ENCODE measurements at regions not wholly inside any gene's neighbourhood (a gene's known extent, or its start where the extent isn't known, plus 50 kb on each side); places are given as distances from the start of the nearest gene placed in this dataset.
A peak's percentile ranks its signal among the peaks of the same experiment; 100 is the strongest.

DNA sequence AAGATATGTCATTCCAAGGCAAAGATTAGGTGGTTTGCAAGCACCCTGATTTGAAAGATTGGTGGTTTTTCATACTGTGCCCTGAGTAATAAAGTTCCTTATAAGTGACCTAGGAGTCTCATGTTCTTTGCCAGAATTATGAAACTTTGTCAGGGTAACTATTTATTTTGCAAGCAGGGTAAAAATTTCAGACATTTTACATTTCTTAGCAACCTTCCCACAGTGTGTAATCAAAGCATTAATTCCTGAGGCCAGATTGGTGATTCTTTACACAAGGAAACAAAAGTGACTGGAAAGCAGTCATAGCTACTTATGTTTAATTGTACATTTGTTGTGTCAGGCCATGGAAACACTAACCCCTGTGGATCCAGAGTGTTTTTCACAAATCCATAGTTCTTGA is 998.0 kb upstream of the B3GALT2 start:
- no peak for DNase-seq

- DNase-seq, result no peak
These were observed 995.4 kb upstream of the B3GALT2 start for GRCh38 chr1:194181845-194182244.

GRCh38 chr1:194176212-194176611 is 989.8 kb upstream of the B3GALT2 start:
- no peak for DNase-seq

DNA sequence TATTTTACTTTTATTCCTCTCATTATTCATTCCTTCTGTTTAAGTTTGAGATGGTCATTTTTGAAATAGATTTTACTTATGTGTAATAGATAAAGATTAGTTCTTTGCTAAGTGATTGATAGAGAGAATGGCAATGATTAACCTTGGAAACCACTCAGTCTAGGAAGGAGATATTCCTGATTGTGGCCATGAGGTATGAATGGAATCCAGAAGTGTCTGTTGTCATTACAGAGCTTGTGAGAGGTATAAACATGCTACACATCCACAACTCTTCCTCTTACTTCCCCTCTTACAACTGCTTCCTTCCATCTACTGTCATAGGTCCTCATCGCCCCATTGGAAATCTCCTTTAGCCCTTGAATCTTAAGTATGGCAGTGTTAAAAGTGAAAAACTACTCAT is 988.8 kb upstream of the B3GALT2 start:
- peak; percentile 6 for DNase-seq

- DNase-seq, result no peak
These were observed 988.1 kb upstream of the B3GALT2 start for GRCh38 chr1:194174528-194174927.

DNA sequence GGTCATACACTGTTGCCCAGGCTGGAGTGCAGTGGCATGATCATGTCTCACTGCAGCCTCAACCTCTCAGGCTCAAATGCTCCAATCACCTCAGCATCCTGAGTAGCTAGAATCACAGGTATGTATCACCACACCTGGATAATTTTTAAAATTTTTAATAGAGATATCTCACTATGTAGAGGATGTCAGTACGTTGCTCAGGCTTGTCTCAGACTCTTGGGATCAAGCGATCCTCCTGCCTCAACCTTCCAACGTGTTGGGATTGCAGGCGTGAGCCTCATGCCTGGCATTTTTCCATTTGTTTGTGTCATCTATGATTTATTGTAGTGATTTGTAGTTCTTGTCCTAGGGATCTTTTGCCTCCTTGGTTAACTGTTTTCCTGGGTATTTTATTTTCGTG is 985.2 kb upstream of the B3GALT2 start:
- no peak for DNase-seq

DNA sequence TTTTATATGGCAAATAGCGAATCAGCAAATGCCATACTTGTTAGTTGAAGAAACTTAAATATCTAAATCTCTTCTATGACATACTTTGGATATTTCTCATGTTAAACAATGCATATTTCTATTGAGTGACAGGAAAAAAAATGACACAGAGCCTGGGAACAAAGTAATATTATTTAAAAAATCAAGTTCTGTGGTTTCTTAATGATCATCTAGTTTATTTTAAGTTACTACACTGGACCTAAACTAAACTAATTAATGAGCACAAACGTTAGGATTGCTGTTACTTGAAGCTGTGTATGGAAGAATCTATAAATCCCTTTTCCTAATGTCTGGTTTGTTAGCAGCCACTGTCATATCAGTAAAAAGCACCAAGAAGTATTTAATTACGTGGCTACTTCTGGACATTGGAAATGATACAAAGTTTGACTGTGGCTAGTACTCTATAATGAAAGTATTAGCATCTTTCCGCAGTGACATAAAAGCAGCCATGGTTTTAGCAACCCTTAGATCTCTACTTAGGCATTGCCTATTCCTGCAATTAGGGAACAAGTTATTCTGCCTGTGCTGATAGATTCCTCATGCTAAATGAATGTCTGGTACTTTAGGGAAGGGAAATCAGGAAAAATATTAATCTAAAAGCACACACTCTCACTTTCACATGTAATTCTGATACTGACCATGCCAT is 981.7 kb upstream of the B3GALT2 start:
- DNase-seq, result peak; percentile 41

DNA sequence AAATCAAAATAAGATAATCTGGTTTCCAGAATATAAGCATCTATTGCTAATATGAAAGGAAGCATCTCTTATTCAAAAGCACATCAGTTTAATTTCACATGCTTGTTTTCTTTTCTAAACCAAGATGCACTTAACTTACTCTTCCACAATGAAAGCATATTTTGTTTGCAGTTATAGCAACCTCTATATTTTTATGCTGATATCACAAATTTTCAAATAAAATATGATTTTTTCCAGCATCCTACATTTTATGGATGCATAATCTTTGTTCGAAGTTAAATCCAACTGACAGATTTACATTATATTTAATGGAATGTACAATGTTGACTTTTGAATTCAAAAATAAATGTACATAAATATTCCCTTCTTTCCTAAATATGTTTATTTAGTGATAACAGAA is 978.3 kb upstream of the B3GALT2 start:
- DNase-seq, result no peak

DNA sequence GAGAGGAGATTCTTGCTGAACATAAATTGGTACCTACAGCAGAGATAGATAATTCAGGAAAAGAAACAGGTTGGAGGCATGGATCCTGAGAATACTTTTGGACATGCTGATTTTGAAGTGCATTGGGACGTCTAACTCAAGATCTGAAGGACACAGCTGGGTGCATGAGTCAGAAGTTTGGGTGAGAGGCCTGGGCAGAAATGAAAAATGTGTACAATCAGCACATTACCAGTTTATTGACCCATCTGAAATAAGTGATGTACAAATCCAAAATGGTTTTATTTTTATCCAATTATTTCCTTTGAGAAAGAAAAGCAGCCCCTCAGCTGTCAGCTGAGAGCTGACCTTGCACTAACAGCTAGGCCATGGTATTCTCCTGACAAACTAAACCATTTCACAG is 975.2 kb upstream of the B3GALT2 start:
- DNase-seq, result peak; percentile 6

- DNase-seq, result peak; percentile 19
These were observed 973.5 kb upstream of the B3GALT2 start for GRCh38 chr1:194159941-194160340.

DNA sequence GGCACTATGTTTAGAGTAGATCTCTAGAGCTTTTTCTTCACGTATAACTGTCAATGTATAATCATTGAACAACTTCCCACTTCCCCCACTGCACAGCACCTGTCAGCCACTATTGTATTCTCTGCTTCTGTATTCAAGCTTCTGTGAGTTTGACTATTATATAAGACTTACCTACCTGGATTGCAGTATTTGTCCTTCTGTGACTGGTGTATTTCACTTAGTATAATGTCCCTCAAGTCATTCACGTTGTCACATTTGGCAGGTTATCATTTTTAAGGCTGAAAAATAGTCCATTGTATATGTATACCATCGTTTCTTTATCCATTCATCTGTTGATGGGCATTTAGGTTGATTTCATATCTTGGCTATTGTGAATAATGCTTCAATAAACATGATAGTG is 969.5 kb upstream of the B3GALT2 start:
- DNase-seq, result no peak

GRCh38 chr1:194151056-194151455 is 964.6 kb upstream of the B3GALT2 start:
- DNase-seq, result no peak

GRCh38 chr1:194150242-194150641 is 963.8 kb upstream of the B3GALT2 start:
- no peak for DNase-seq

GRCh38 chr1:194133152-194133551 is 946.7 kb upstream of the B3GALT2 start:
- no peak for DNase-seq

GRCh38 chr1:194118086-194118485 is 931.7 kb upstream of the B3GALT2 start:
- DNase-seq, result no peak

GRCh38 chr1:194117582-194117981 is 931.2 kb upstream of the B3GALT2 start:
- no peak for DNase-seq

- DNase-seq, result no peak
These were observed 927.9 kb upstream of the B3GALT2 start for GRCh38 chr1:194114288-194114687.

- DNase-seq, result no peak
These were observed 919.0 kb upstream of the B3GALT2 start for GRCh38 chr1:194105381-194105780.

DNA sequence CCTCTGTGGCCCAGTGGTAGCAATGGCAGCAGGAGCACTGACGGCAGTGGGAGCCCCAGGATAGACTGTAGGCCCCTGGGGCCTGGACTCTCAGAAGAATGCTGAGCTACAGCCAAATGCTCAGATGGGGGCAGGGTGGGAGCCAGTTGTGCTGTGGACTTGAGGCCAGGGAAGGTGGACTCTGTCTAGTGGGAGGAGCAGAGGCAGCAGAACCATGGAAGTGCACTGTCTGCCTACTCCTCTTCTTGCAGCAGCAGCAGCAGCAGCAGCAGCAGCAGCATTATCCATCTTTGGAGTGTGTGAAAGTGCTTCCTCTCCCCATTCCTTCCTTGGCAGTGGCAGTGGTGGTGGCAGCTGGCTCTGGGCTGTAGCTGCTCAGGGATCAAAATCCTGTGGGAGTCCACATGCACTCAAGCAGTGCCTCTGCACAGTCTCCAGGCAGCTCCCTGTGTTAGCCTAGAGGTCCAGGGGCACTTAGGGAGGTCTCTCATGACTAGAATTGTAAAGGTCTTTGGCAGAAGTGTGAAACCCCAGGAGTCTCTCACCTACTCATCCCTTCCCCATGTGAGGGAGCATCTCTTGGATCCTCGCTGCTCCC is 917.9 kb upstream of the B3GALT2 start:
- no peak for DNase-seq

DNA sequence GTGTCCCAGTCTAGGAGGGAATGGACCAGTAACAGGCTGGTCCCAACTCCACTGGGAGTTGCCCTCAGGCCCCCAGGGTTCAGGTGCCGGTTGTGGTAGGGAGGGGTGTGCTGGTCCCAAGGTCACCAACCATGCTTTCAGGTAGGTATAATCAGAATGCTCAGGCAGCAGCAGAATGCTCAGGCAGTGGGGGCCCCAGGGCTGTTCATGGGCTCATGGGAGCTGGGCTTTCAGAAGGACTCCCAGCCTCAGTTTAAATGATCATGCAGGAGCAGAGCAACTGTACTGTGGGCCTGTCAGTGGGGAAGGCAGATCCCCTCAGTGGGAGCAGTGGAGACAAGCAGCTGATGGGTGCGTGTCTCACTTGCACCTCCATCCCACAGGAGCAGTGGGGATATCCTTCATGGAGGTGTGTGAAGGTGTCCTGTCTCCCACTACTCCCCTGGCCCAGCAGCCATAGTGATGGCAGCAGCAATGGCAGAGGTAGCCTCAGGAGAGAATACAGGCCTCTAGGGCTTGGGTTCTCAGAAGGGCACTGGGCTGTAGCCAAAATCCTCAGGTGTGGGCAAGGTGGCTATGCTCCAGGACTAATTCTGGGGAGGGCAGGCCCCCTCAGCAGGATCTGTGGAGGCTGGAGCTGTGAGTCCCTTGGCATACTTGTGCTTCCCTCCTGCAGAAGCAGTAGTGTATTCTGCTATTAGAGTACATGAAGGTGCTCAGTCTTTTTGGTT is 917.3 kb upstream of the B3GALT2 start:
- no peak for DNase-seq

- no peak for DNase-seq
These were observed 916.7 kb upstream of the B3GALT2 start for GRCh38 chr1:194103101-194103500.

DNA sequence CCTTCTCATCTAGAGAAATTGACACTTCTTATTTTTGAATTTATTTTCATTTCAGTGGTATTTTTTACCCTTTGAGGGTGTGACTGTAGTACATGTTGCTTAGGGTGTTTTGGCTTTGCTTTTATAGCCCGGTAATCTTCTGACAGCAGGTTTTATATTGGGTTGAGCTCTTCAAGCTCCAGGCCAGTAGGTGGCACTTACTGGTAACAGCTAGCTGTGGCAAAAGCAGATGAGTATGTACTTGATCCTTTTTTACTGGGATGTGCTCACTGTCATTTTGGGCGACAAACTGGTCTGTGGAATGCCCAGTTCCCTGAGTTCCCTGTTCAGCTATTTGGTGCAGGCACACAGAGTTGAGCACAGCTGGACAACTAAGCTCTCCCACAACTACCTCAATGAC is 916.2 kb upstream of the B3GALT2 start:
- DNase-seq, result peak; percentile 1

GRCh38 chr1:194084755-194085154 is 898.3 kb upstream of the B3GALT2 start:
- DNase-seq, result no peak

DNA sequence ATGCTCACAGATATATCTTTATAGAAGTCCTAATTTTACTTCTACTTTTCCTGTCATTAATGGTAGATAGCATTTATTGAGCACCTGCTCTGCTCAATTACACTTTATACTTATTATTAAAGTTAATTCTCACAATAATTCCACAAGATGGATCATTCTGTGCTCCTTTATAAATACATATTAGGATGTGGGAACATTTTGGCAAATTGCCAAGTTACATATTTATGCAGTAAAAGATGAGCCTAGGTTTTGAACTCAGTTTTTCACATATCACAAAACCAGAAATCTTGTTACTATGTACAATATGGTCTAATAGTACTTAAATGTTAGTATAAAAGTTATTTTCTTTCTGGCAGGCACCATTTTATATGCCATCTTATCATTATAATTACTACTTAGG is 895.0 kb upstream of the B3GALT2 start:
- no peak for DNase-seq

Data from fibroblast of upper back skin (primary cell).